ENCODE measurements at regions not wholly inside any gene's neighbourhood (a gene's known extent, or its start where the extent isn't known, plus 50 kb on each side); places are given as distances from the start of the nearest gene placed in this dataset.

GRCh38 chr10:128417826-128418225 is 291.6 kb upstream of the MKI67 start:
- peaks cover 11% of the 10 kb centered on the region for H3K27me3 Mint-ChIP-seq
- CTCF ChIA-PET, result no interaction called here

GRCh38 chr10:128418819-128419218 is 292.6 kb upstream of the MKI67 start:
- no peak overlapping the region for H3K27ac Mint-ChIP-seq
- ChIA-PET POLR2A (no interaction called here), CTCF (no interaction called here)
- no peaks in the 10 kb centered on the region for H3K4me1 Mint-ChIP-seq
- ATAC-seq (no peak), DNase-seq (no peak)
- no peaks in the 10 kb centered on the region for H3K36me3 Mint-ChIP-seq (ENCODE audit: low read depth)
- H3K9me3 Mint-ChIP-seq (ENCODE audit: low read depth), result no peaks in the 10 kb centered on the region
- intact Hi-C loops (cut with DNase I, micrococcal nuclease), result no loop called here
- peaks cover 10% of the 10 kb centered on the region for H3K27me3 Mint-ChIP-seq
- H3K4me3 Mint-ChIP-seq, result no peak overlapping the region

More at GRCh38 chr10:128417826-128418225, 291.6 kb upstream of the MKI67 start:
- POLR2A ChIA-PET, result no interaction called here
- H3K27ac Mint-ChIP-seq, result no peak overlapping the region
- ATAC-seq, result no peak
- no peak for DNase-seq
- intact Hi-C loops (cut with DNase I, micrococcal nuclease), result no loop called here
- no peaks in the 10 kb centered on the region for H3K36me3 Mint-ChIP-seq (ENCODE audit: low read depth)
- no peak overlapping the region for H3K4me3 Mint-ChIP-seq
- H3K4me1 Mint-ChIP-seq, result no peaks in the 10 kb centered on the region
- no peaks in the 10 kb centered on the region for H3K9me3 Mint-ChIP-seq (ENCODE audit: low read depth)

- ChIA-PET POLR2A (no interaction called here), CTCF (no interaction called here)
- Mint-ChIP-seq H3K36me3 (ENCODE audit: low read depth) (no peaks in the 10 kb centered on the region), H3K4me3 (no peak overlapping the region), H3K9me3 (ENCODE audit: low read depth) (no peaks in the 10 kb centered on the region), H3K27me3 (peaks cover 7% of the 10 kb centered on the region), H3K4me1 (no peaks in the 10 kb centered on the region), H3K27ac (no peak overlapping the region)
- intact Hi-C loops (cut with DNase I, micrococcal nuclease), result no loop called here
- DNase-seq (no peak), ATAC-seq (no peak)
Measured at GRCh38 chr10:128419466-128420019, 293.3 kb upstream of the MKI67 start.

- ATAC-seq (no peak), DNase-seq (no peak)
- Mint-ChIP-seq H3K4me3 (no peak overlapping the region), H3K36me3 (ENCODE audit: low read depth) (no peaks in the 10 kb centered on the region), H3K4me1 (no peaks in the 10 kb centered on the region), H3K27ac (no peak overlapping the region), H3K9me3 (ENCODE audit: low read depth) (no peaks in the 10 kb centered on the region), H3K27me3 (peaks cover 7% of the 10 kb centered on the region)
- CTCF ChIA-PET, result no interaction called here
- POLR2A ChIA-PET, result no interaction called here
- intact Hi-C loops (cut with DNase I, micrococcal nuclease), result no loop called here
Measured at GRCh38 chr10:128420623-128421022, 294.4 kb upstream of the MKI67 start.

- Mint-ChIP-seq H3K4me1 (no peaks in the 10 kb centered on the region), H3K9me3 (ENCODE audit: low read depth) (no peaks in the 10 kb centered on the region), H3K4me3 (no peak overlapping the region), H3K27ac (no peak overlapping the region), H3K36me3 (ENCODE audit: low read depth) (no peaks in the 10 kb centered on the region), H3K27me3 (peaks cover 7% of the 10 kb centered on the region)
- ATAC-seq, result no peak
- intact Hi-C loops (cut with DNase I, micrococcal nuclease), result no loop called here
- no peak for DNase-seq
- ChIA-PET CTCF (no interaction called here), POLR2A (no interaction called here)
Measured at GRCh38 chr10:128421371-128422160, 295.3 kb upstream of the MKI67 start.

GRCh38 chr10:128422190-128422589 is 296.0 kb upstream of the MKI67 start:
- H3K27ac Mint-ChIP-seq, result no peak overlapping the region
- H3K4me3 Mint-ChIP-seq, result no peak overlapping the region
- DNase-seq (no peak), ATAC-seq (no peak)
- no peaks in the 10 kb centered on the region for H3K4me1 Mint-ChIP-seq
- H3K9me3 Mint-ChIP-seq (ENCODE audit: low read depth), result no peaks in the 10 kb centered on the region
- ChIA-PET POLR2A (no interaction called here), CTCF (no interaction called here)
- peaks cover 7% of the 10 kb centered on the region for H3K27me3 Mint-ChIP-seq
- intact Hi-C loops (cut with DNase I, micrococcal nuclease), result no loop called here
- no peaks in the 10 kb centered on the region for H3K36me3 Mint-ChIP-seq (ENCODE audit: low read depth)

- intact Hi-C loops (cut with DNase I, micrococcal nuclease), result no loop called here
- ATAC-seq (no peak), DNase-seq (no peak)
- H3K4me3 Mint-ChIP-seq, result no peak overlapping the region
- H3K27ac Mint-ChIP-seq, result no peak overlapping the region
- H3K27me3 Mint-ChIP-seq, result peaks cover 7% of the 10 kb centered on the region
- ChIA-PET POLR2A (no interaction called here), CTCF (interaction anchor here (0.7 kb wide), 1 partner anchor 269 kb away, joined by 4 read pairs; no protein-coding TSS in a partner anchor)
- no peaks in the 10 kb centered on the region for H3K4me1 Mint-ChIP-seq
- H3K36me3 Mint-ChIP-seq (ENCODE audit: low read depth), result no peaks in the 10 kb centered on the region
- no peaks in the 10 kb centered on the region for H3K9me3 Mint-ChIP-seq (ENCODE audit: low read depth)
Measured at GRCh38 chr10:128422999-128423398, 296.8 kb upstream of the MKI67 start.

GRCh38 chr10:128429321-128429720 is 303.1 kb upstream of the MKI67 start:
- peaks cover 3% of the 10 kb centered on the region for H3K27me3 Mint-ChIP-seq
- ATAC-seq, result no peak
- H3K4me1 Mint-ChIP-seq, result no peaks in the 10 kb centered on the region
- DNase-seq, result no peak
- ChIA-PET CTCF (no interaction called here), POLR2A (no interaction called here)
- H3K27ac Mint-ChIP-seq, result no peak overlapping the region
- H3K4me3 Mint-ChIP-seq, result no peak overlapping the region
- intact Hi-C loops (cut with DNase I, micrococcal nuclease), result no loop called here
- no peaks in the 10 kb centered on the region for H3K36me3 Mint-ChIP-seq (ENCODE audit: low read depth)
- H3K9me3 Mint-ChIP-seq (ENCODE audit: low read depth), result no peaks in the 10 kb centered on the region

GRCh38 chr10:128429835-128430513 is 303.8 kb upstream of the MKI67 start:
- H3K4me1 Mint-ChIP-seq, result no peaks in the 10 kb centered on the region
- ChIA-PET POLR2A (no interaction called here), CTCF (no interaction called here)
- H3K9me3 Mint-ChIP-seq (ENCODE audit: low read depth), result no peaks in the 10 kb centered on the region
- no peak overlapping the region for H3K27ac Mint-ChIP-seq
- no peak overlapping the region for H3K4me3 Mint-ChIP-seq
- H3K36me3 Mint-ChIP-seq (ENCODE audit: low read depth), result no peaks in the 10 kb centered on the region
- DNase-seq (no peak), ATAC-seq (no peak)
- H3K27me3 Mint-ChIP-seq, result peaks cover 4% of the 10 kb centered on the region
- intact Hi-C loops (cut with DNase I, micrococcal nuclease), result no loop called here

- H3K36me3 Mint-ChIP-seq (ENCODE audit: low read depth), result no peaks in the 10 kb centered on the region
- no peaks in the 10 kb centered on the region for H3K4me1 Mint-ChIP-seq
- ChIA-PET POLR2A (no interaction called here), CTCF (interaction anchor here (0.6 kb wide), 1 partner anchor 577 kb away, joined by 3 read pairs; no protein-coding TSS in a partner anchor)
- intact Hi-C loops (cut with DNase I, micrococcal nuclease), result no loop called here
- ATAC-seq (no peak), DNase-seq (no peak)
- no peak overlapping the region for H3K4me3 Mint-ChIP-seq
- H3K27ac Mint-ChIP-seq, result no peak overlapping the region
- peaks cover 4% of the 10 kb centered on the region for H3K27me3 Mint-ChIP-seq
- H3K9me3 Mint-ChIP-seq (ENCODE audit: low read depth), result no peaks in the 10 kb centered on the region
Measured at GRCh38 chr10:128431083-128431482, 304.9 kb upstream of the MKI67 start.

GRCh38 chr10:128431506-128431905 is 305.3 kb upstream of the MKI67 start:
- intact Hi-C loops (cut with DNase I, micrococcal nuclease), result no loop called here
- ATAC-seq, result no peak
- Mint-ChIP-seq H3K4me3 (no peak overlapping the region), H3K4me1 (no peaks in the 10 kb centered on the region), H3K27me3 (peaks cover 4% of the 10 kb centered on the region), H3K36me3 (ENCODE audit: low read depth) (no peaks in the 10 kb centered on the region), H3K27ac (no peak overlapping the region), H3K9me3 (ENCODE audit: low read depth) (no peaks in the 10 kb centered on the region)
- ChIA-PET CTCF (interaction anchor here (0.6 kb wide), 1 partner anchor 577 kb away, joined by 3 read pairs; no protein-coding TSS in a partner anchor), POLR2A (no interaction called here)
- DNase-seq, result no peak

GRCh38 chr10:128432011-128432410 is 305.8 kb upstream of the MKI67 start:
- intact Hi-C loops (cut with DNase I, micrococcal nuclease), result no loop called here
- peaks cover 4% of the 10 kb centered on the region for H3K27me3 Mint-ChIP-seq
- ChIA-PET CTCF (interaction anchor here (0.6 to 1.0 kb wide), 2 partner anchors 42 to 578 kb away, joined by 3 to 4 read pairs; no protein-coding TSS in a partner anchor), POLR2A (no interaction called here)
- no peak for DNase-seq
- H3K36me3 Mint-ChIP-seq (ENCODE audit: low read depth), result no peaks in the 10 kb centered on the region
- no peaks in the 10 kb centered on the region for H3K4me1 Mint-ChIP-seq
- ATAC-seq, result no peak
- H3K9me3 Mint-ChIP-seq (ENCODE audit: low read depth), result no peaks in the 10 kb centered on the region
- no peak overlapping the region for H3K27ac Mint-ChIP-seq
- H3K4me3 Mint-ChIP-seq, result no peak overlapping the region

All from activated CD4-positive, alpha-beta T cell treated with anti-CD3 and anti-CD28 coated beads for 36 hours (primary cell).